Peyer's patch (tissue), 4 donors: ENCODE measurements at regions not wholly inside any gene's neighbourhood (a gene's known extent, or its start where the extent isn't known, plus 50 kb on each side); places are given as distances from the start of the nearest gene placed in this dataset.

Experiments
- DNase-seq, 3 donors: peaks; one replicate each; pipeline ENCODE4 v3.0.0-alpha.2; 2017 to 2019
- H3K27ac ChIP-seq, 4 donors: fragments of 200-600 bp; sonication (generic); one replicate each; pipeline ENCODE4 v1.5.1; 2016 to 2019
- H3K27me3 ChIP-seq, 2 donors: fragments of 200-600 bp; sonication (generic); one replicate each; pipeline ENCODE4 v1.5.1; 2019
- H3K36me3 ChIP-seq, 3 donors: fragments of 200-600 bp; sonication (generic); one replicate each; pipeline ENCODE4 v1.5.1; 2016 to 2019
- H3K4me1 ChIP-seq, 4 donors: fragments of 200-600 bp; sonication (generic); one replicate each; pipeline ENCODE4 v1.5.1; 2016 to 2019
- H3K4me3 ChIP-seq, 4 donors: fragments of 200-600 bp; sonication (generic); 1 replicate in 3 of 4; 2 replicates in 1 of 4; pipeline ENCODE4 v1.5.1; 2016 to 2019; ENCODE audit warnings: mild to moderate bottlenecking in 1 of 4
- H3K9me3 ChIP-seq, 4 donors: fragments of 200-600 bp; sonication (generic); one replicate each; pipeline ENCODE4 v1.5.1; 2016 to 2019; ENCODE audit warnings: mild to moderate bottlenecking in 1 of 4
- POLR2A ChIP-seq, 2 donors: fragments of 450-650 bp; IDR thresholded peaks; one replicate each; pipeline ENCODE4 v1.5.1; 2017; ENCODE audit warnings: antibody characterized with exemption in 2 of 2, mild to moderate bottlenecking in 2 of 2, moderate library complexity in 2 of 2
- TF ChIP-seq, protein P1 (sequence below), 6 experiments: fragments of 450-650 bp in 4 of 6; fragments of 200-600 bp in 2 of 6; sonication (generic) in 1 of 6; IDR thresholded peaks; one replicate each; pipeline ENCODE4 v1.5.1; 2017 to 2019; ENCODE audit warnings: antibody characterized with exemption in 6 of 6, mild to moderate bottlenecking in 3 of 6, moderate library complexity in 1 of 6

DNA sequence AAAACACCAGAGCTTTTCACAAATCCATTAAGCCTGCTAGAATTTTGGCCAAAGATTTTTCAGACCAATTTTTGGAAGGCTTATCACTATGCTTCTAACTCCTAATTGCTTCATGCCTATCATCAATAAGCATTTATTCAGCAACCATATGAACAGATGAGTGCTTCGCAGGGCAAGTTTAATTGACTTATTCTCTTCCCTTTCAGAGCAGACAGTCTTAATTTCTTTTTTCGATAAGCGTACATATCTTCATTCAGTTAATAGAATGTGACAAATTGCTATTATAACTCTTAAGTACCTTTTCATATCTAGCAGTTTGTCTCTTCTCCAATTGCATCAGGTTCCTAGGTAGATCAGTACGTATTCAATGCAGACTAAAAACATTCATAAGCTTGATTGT is 298.4 kb upstream of the ANO5 start:
- no peak for DNase-seq
- TF ChIP-seq, protein P1, sequence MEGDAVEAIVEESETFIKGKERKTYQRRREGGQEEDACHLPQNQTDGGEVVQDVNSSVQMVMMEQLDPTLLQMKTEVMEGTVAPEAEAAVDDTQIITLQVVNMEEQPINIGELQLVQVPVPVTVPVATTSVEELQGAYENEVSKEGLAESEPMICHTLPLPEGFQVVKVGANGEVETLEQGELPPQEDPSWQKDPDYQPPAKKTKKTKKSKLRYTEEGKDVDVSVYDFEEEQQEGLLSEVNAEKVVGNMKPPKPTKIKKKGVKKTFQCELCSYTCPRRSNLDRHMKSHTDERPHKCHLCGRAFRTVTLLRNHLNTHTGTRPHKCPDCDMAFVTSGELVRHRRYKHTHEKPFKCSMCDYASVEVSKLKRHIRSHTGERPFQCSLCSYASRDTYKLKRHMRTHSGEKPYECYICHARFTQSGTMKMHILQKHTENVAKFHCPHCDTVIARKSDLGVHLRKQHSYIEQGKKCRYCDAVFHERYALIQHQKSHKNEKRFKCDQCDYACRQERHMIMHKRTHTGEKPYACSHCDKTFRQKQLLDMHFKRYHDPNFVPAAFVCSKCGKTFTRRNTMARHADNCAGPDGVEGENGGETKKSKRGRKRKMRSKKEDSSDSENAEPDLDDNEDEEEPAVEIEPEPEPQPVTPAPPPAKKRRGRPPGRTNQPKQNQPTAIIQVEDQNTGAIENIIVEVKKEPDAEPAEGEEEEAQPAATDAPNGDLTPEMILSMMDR (IDR thresholded peaks at IDR 0.05), result no peak
- no peak for TF ChIP-seq POLR2A (IDR thresholded peaks at IDR 0.05)
- no peaks in the 10 kb centered on the region for H3K4me1 ChIP-seq

DNA sequence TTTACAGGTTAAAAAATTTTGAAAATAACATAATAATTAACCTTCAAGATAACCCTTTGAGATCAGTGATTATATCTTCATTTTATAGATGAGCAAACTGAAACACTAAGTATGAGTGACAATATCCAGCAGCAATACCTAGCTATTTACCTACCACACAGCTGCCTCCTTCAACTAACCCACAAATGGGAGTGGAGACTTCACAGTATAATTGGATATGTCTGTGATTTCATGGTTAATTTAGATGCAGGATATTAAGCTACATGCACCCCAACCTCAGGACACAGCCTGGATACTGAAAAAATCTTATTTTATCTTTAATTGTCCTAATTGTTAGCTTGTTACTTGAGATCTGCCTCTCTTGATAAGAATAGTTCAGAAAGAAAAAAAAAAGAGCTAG is 297.2 kb upstream of the ANO5 start:
- Histone ChIP-seq H3K27ac (no peak overlapping the region), H3K27me3 (no peaks in the 10 kb centered on the region), H3K4me1 (no peaks in the 10 kb centered on the region), H3K36me3 (no peaks in the 10 kb centered on the region), H3K9me3 (no peaks in the 10 kb centered on the region), H3K4me3 (no peak overlapping the region)
- TF ChIP-seq POLR2A (IDR thresholded peaks at IDR 0.05), result no peak
- TF ChIP-seq, protein P1 (IDR thresholded peaks at IDR 0.05), result no peak
- DNase-seq, result no peak

More for the DNA sequence above, 298.4 kb upstream of the ANO5 start:
- H3K27me3 ChIP-seq, result no peaks in the 10 kb centered on the region
- no peaks in the 10 kb centered on the region for H3K9me3 ChIP-seq
- no peaks in the 10 kb centered on the region for H3K36me3 ChIP-seq
- H3K27ac ChIP-seq, result no peak overlapping the region
- no peak overlapping the region for H3K4me3 ChIP-seq

DNA sequence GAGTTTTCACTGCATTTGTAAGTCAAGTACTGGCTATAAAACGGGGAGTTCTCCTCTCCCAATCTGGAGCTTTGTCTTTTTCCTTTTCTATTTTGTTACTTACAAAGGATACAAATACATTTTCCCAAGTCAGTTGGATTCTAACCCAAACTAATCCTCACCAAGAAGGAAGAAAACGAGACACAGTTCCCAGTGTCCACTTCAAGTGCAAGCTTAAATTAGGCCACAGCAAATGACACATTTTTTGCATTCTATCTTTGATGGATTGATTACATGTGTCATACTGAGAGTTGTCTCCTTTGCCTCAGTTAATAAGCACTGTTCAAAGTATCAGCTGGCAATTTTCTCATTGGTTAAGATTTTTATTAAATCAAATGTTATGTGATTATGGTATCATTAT is 296.7 kb upstream of the ANO5 start:
- H3K9me3 ChIP-seq, result no peaks in the 10 kb centered on the region
- H3K36me3 ChIP-seq, result no peaks in the 10 kb centered on the region
- H3K4me1 ChIP-seq, result no peaks in the 10 kb centered on the region
- TF ChIP-seq, protein P1 (IDR thresholded peaks at IDR 0.05), result no peak
- TF ChIP-seq POLR2A (IDR thresholded peaks at IDR 0.05), result no peak
- no peak overlapping the region for H3K27ac ChIP-seq
- H3K4me3 ChIP-seq, result no peak overlapping the region
- no peaks in the 10 kb centered on the region for H3K27me3 ChIP-seq
- DNase-seq, result no peak

DNA sequence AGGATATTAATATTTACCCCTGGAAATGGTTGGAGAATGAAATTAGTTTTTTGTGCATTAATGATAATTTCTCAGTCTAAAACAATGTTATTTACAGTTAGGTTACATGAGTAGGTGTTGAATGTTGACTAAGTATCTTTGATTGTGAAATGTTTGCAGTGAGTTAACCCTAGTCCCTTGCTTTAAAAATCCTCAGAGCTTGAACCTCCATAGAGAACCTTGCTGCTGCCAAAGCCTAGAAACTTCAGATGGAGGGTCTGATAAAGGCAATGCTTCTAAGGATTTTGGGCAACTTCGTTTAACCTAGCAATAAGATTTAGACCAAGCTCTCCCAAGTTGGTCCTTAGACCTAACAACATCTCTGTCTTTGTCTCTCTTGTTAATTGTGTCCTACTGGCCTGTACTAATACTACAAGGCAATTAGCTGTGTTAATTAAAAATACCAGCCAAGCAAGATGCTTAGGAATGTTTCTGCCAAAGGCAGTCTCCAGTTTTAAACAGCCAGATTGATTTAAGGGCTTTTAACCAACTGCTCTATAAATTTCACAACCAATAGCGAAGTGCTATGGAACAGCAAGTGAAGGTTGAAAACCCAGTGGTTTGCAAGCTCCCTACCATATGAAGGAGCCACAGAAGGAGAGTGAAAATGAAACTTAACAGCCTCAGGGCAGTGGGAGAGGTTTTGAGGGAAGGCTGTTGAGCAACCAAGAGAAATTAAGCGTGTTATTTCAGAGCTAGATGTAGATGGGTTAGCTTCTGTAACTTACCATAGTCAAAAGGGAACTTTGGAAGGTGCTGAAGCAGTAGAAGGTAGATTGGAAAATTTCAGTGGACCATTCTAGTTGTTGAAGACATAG is 295.9 kb upstream of the ANO5 start:
- H3K4me3 ChIP-seq, result no peak overlapping the region
- no peak for DNase-seq
- no peaks in the 10 kb centered on the region for H3K27me3 ChIP-seq
- H3K36me3 ChIP-seq, result no peaks in the 10 kb centered on the region
- H3K9me3 ChIP-seq, result no peaks in the 10 kb centered on the region
- TF ChIP-seq POLR2A (IDR thresholded peaks at IDR 0.05), result no peak
- TF ChIP-seq, protein P1 (IDR thresholded peaks at IDR 0.05), result no peak
- H3K4me1 ChIP-seq, result no peaks in the 10 kb centered on the region
- H3K27ac ChIP-seq, result no peak overlapping the region

DNA sequence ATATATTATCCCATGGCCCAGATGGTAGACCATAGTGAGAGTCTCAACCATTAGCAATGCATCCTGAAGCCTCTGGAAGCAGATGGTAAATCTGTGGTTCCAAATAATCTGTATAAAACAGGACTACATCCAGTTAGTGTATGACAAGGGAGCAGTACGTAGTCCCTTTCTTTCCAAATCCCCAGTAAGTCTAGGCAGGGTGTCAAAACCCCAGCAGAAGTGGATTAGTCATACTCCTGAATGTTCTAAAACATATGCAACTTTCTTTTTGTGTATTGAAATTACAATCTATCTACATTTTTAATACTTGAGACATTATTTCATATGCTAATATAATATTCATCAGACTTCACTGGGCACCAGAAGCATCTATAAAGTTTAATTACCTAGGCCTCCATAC is 295.1 kb upstream of the ANO5 start:
- H3K36me3 ChIP-seq, result no peaks in the 10 kb centered on the region
- H3K9me3 ChIP-seq, result no peaks in the 10 kb centered on the region
- DNase-seq, result no peak
- H3K4me3 ChIP-seq, result no peak overlapping the region
- H3K27me3 ChIP-seq, result no peaks in the 10 kb centered on the region
- TF ChIP-seq, protein P1 (IDR thresholded peaks at IDR 0.05), result no peak
- TF ChIP-seq POLR2A (IDR thresholded peaks at IDR 0.05), result no peak
- H3K4me1 ChIP-seq, result no peaks in the 10 kb centered on the region
- no peak overlapping the region for H3K27ac ChIP-seq
